HG02588 (cell line): ENCODE measurements at regions not wholly inside any gene's neighbourhood (a gene's known extent, or its start where the extent isn't known, plus 50 kb on each side); places are given as distances from the start of the nearest gene placed in this dataset.
"Not testable (repeated sequence)": the region's sequence is repeated elsewhere in the genome, so short reads cannot be mapped to it uniquely, and the experiment has no call there.

ENCODE experiments used
- ATAC-seq: cut with Tn5 transposase; IDR thresholded peaks from one replicate; pipeline ENCODE4 v1.9.1; 2021; ENCODE audit warnings: mild to moderate bottlenecking, moderate library complexity; ENCODE audit not compliant: unreplicated experiment

GRCh38 chr10:123375097-123375496 is 220.9 kb downstream of the BUB3 start:
- no peak for ATAC-seq

- no peak for ATAC-seq
These were observed 221.5 kb downstream of the BUB3 start for GRCh38 chr10:123375738-123376137.

GRCh38 chr10:123377883-123378282 is 223.7 kb downstream of the BUB3 start:
- no peak for ATAC-seq

- no peak for ATAC-seq
These were observed 224.1 kb downstream of the BUB3 start for GRCh38 chr10:123378302-123378701.

- ATAC-seq: no peak
These were observed 225.0 kb downstream of the BUB3 start for GRCh38 chr10:123379156-123379555.

- ATAC-seq: no peak
These were observed 226.4 kb downstream of the BUB3 start for GRCh38 chr10:123380491-123381085.

- ATAC-seq: no peak
These were observed 227.0 kb downstream of the BUB3 start for GRCh38 chr10:123381224-123381623.

- no peak for ATAC-seq
These were observed 228.3 kb downstream of the BUB3 start for GRCh38 chr10:123382491-123382890.

- no peak for ATAC-seq
These were observed 231.4 kb downstream of the BUB3 start for GRCh38 chr10:123385508-123386080.

- no peak for ATAC-seq
These were observed 235.3 kb downstream of the BUB3 start for GRCh38 chr10:123389520-123389919.

- ATAC-seq: no peak
These were observed 236.1 kb downstream of the BUB3 start for GRCh38 chr10:123390332-123390731.

GRCh38 chr10:123390874-123391273 is 236.7 kb downstream of the BUB3 start:
- no peak for ATAC-seq

- ATAC-seq: peak; percentile 18
These were observed 237.2 kb downstream of the BUB3 start for GRCh38 chr10:123391275-123392028.

GRCh38 chr10:123392182-123392963 is 238.2 kb downstream of the BUB3 start:
- ATAC-seq: peak; percentile 86

- ATAC-seq: no peak
These were observed 239.0 kb downstream of the BUB3 start for GRCh38 chr10:123393170-123393569.

GRCh38 chr10:123394382-123394781 is 240.2 kb downstream of the BUB3 start:
- ATAC-seq: no peak

- ATAC-seq: not testable (repeated sequence)
These were observed 241.0 kb downstream of the BUB3 start for GRCh38 chr10:123395234-123395633.

GRCh38 chr10:123395906-123396305 is 241.7 kb downstream of the BUB3 start:
- ATAC-seq: no peak

GRCh38 chr10:123398180-123398591 is 244.0 kb downstream of the BUB3 start:
- ATAC-seq: peak; percentile 71

GRCh38 chr10:123398756-123399155 is 244.6 kb downstream of the BUB3 start:
- no peak for ATAC-seq

- no peak for ATAC-seq
These were observed 245.2 kb downstream of the BUB3 start for GRCh38 chr10:123399276-123399839.
